Breast epithelium (tissue), 4 donors: ENCODE measurements at regions not wholly inside any gene's neighbourhood (a gene's known extent, or its start where the extent isn't known, plus 50 kb on each side); places are given as distances from the start of the nearest gene placed in this dataset.

Experiments used
- DNase-seq, 2 donors: peaks; one replicate each; pipeline ENCODE4 v3.0.0-alpha.2; 2019; ENCODE audit warnings: low spot score in 2 of 2
- H3K27ac ChIP-seq, 2 donors: fragments of 200-600 bp; sonication (generic) in 1 of 2; one replicate each; pipeline ENCODE4 v1.5.1; 2016 to 2019; ENCODE audit warnings: mild to moderate bottlenecking in 1 of 2
- H3K27me3 ChIP-seq, 2 donors: fragments of 200-600 bp; sonication (generic) in 1 of 2; one replicate each; pipeline versions ENCODE4 v1.5.1 to v1.6.0; 2017 to 2019; ENCODE audit warnings: control low read depth in 1 of 2, mild to moderate bottlenecking in 1 of 2
- H3K36me3 ChIP-seq: fragments of 200-600 bp; one replicate; pipeline ENCODE4 v1.5.1; 2019
- H3K4me1 ChIP-seq, 2 donors: fragments of 200-600 bp; sonication (generic); one replicate each; pipeline ENCODE4 v1.5.1; 2016 to 2019; ENCODE audit warnings: control low read depth in 1 of 2
- H3K4me3 ChIP-seq, 3 donors: fragments of 200-600 bp; sonication (generic); 1 replicate in 2 of 3; 2 replicates in 1 of 3; pipeline ENCODE4 v1.5.1; 2016 to 2019; ENCODE audit warnings: mild to moderate bottlenecking in 3 of 3, moderate library complexity in 2 of 3
- H3K9me3 ChIP-seq, 2 donors: fragments of 200-600 bp; sonication (generic) in 1 of 2; one replicate each; pipeline ENCODE4 v1.5.1; 2016 to 2019; ENCODE audit warnings: control low read depth in 1 of 2
- CTCF ChIP-seq, 3 donors: fragments of 450-650 bp; IDR thresholded peaks; one replicate each; pipeline ENCODE4 v1.5.1; 2016 to 2017; ENCODE audit warnings: antibody characterized with exemption in 3 of 3, mild to moderate bottlenecking in 3 of 3, moderate library complexity in 3 of 3
- POLR2A ChIP-seq: fragments of 450-650 bp; IDR thresholded peaks from one replicate; pipeline ENCODE4 v1.6.1; 2016; ENCODE audit warnings: antibody characterized with exemption, mild to moderate bottlenecking, moderate library complexity
- POLR2AphosphoS5 ChIP-seq, 3 donors: sonication (generic); formaldehyde crosslinking; IDR thresholded peaks; one replicate each; pipeline ENCODE4 v1.6.1; 2017; ENCODE audit warnings: antibody characterized with exemption in 3 of 3
- intact Hi-C: fragments of 100-400 bp; cut with DNase I; formaldehyde crosslinking; loops from one replicate; pipeline ENCODE4 v1.15.1; 2023; ENCODE audit warnings: low total_unique reads

- intact Hi-C loops, result no loop called here
- Histone ChIP-seq H3K36me3 (no peaks in the 10 kb centered on the region), H3K9me3 (no peaks in the 10 kb centered on the region), H3K27me3 (no peaks in the 10 kb centered on the region), H3K4me1 (no peaks in the 10 kb centered on the region), H3K4me3 (no peak overlapping the region), H3K27ac (no peak overlapping the region)
- no peak for DNase-seq
- TF ChIP-seq CTCF (IDR thresholded peaks at IDR 0.05) (no peak), POLR2A (no peak), POLR2AphosphoS5 (IDR thresholded peaks at IDR 0.05) (no peak)
Observed at GRCh38 chr3:95184038-95184437, 1121.2 kb downstream of the NSUN3 start.

GRCh38 chr3:95189348-95189747 lies 1126.5 kb downstream of the NSUN3 start:
- DNase-seq, result no peak
- no peaks in the 10 kb centered on the region for H3K36me3 ChIP-seq
- no peak overlapping the region for H3K27ac ChIP-seq
- no peaks in the 10 kb centered on the region for H3K27me3 ChIP-seq
- no peak overlapping the region for H3K4me3 ChIP-seq
- no peaks in the 10 kb centered on the region for H3K4me1 ChIP-seq
- H3K9me3 ChIP-seq, result no peaks in the 10 kb centered on the region
- TF ChIP-seq CTCF (IDR thresholded peaks at IDR 0.05), result no peak
- TF ChIP-seq POLR2A, result no peak
- no peak for TF ChIP-seq POLR2AphosphoS5 (IDR thresholded peaks at IDR 0.05)
- intact Hi-C loops, result no loop called here

GRCh38 chr3:95197661-95198060 lies 1134.8 kb downstream of the NSUN3 start:
- intact Hi-C loops, result no loop called here
- H3K9me3 ChIP-seq, result no peaks in the 10 kb centered on the region
- H3K4me3 ChIP-seq, result no peak overlapping the region
- no peak for DNase-seq
- H3K27ac ChIP-seq, result no peak overlapping the region
- no peak for TF ChIP-seq CTCF (IDR thresholded peaks at IDR 0.05)
- TF ChIP-seq POLR2AphosphoS5 (IDR thresholded peaks at IDR 0.05), result no peak
- no peak for TF ChIP-seq POLR2A
- no peaks in the 10 kb centered on the region for H3K4me1 ChIP-seq
- no peaks in the 10 kb centered on the region for H3K27me3 ChIP-seq
- H3K36me3 ChIP-seq, result no peaks in the 10 kb centered on the region

GRCh38 chr3:95200384-95200783 lies 1137.5 kb downstream of the NSUN3 start:
- H3K4me1 ChIP-seq, result no peaks in the 10 kb centered on the region
- H3K36me3 ChIP-seq, result no peaks in the 10 kb centered on the region
- no peak overlapping the region for H3K27ac ChIP-seq
- no peak overlapping the region for H3K4me3 ChIP-seq
- H3K9me3 ChIP-seq, result no peaks in the 10 kb centered on the region
- intact Hi-C loops, result no loop called here
- TF ChIP-seq POLR2AphosphoS5 (IDR thresholded peaks at IDR 0.05) (no peak), POLR2A (no peak), CTCF (IDR thresholded peaks at IDR 0.05) (no peak)
- no peaks in the 10 kb centered on the region for H3K27me3 ChIP-seq
- DNase-seq, result no peak

GRCh38 chr3:95210878-95211277 lies 1148.0 kb downstream of the NSUN3 start:
- H3K27ac ChIP-seq, result no peak overlapping the region
- no peak for DNase-seq
- H3K36me3 ChIP-seq, result no peaks in the 10 kb centered on the region
- intact Hi-C loops, result no loop called here
- H3K4me3 ChIP-seq, result no peak overlapping the region
- no peaks in the 10 kb centered on the region for H3K27me3 ChIP-seq
- H3K9me3 ChIP-seq, result no peaks in the 10 kb centered on the region
- TF ChIP-seq POLR2A (no peak), POLR2AphosphoS5 (IDR thresholded peaks at IDR 0.05) (no peak), CTCF (IDR thresholded peaks at IDR 0.05) (no peak)
- H3K4me1 ChIP-seq, result no peaks in the 10 kb centered on the region
